SK-N-SH (cell line): ENCODE measurements at regions not wholly inside any gene's neighbourhood (a gene's known extent, or its start where the extent isn't known, plus 50 kb on each side); places are given as distances from the start of the nearest gene placed in this dataset.

Source experiments
- CTCF ChIA-PET: fragments of 300-600, 350-600 bp; formaldehyde crosslinking; extraction: SDS; loops from one replicate; lab custom pipeline; 2021; lab: Yijun Ruan, JAX
- POLR2A ChIA-PET: fragments of 350-600 bp; sonication (Branson Sonifier 250); formaldehyde crosslinking; extraction: SDS; loops from one replicate; lab custom pipeline; 2020; ENCODE audit warnings: antibody characterized with exemption, inconsistent platforms; lab: Yijun Ruan, JAX
- DNase-seq: peaks from one replicate; pipeline ENCODE4 v3.0.0; 2012
- H2AFZ ChIP-seq: fragments of 200-600 bp; sonication (generic); 2 replicates; pipeline ENCODE4 v1.8.1; 2016; ENCODE audit warnings: antibody characterized with exemption, mild to moderate bottlenecking, low read depth
- H3F3A ChIP-seq: fragments of 200-600 bp; sonication (generic); replicated peaks from 2 replicates; pipeline ENCODE3; 2016; ENCODE audit warnings: antibody characterized with exemption, mild to moderate bottlenecking; ENCODE audit not compliant: insufficient read depth
- H3K27ac ChIP-seq, 2 experiments: fragments of 200-500 bp in 1 of 2; fragments of 200-600 bp in 1 of 2; sonication (Bioruptor generic) in 1 of 2; sonication (generic), shearing (Covaris generic) in 1 of 2; 2 replicates each; pipeline versions ENCODE4 v1.5.1 to v1.6.1; 2014 to 2016; ENCODE audit warnings: low read depth in 2 of 2, inconsistent platforms in 1 of 2, low read length in 1 of 2, mild to moderate bottlenecking in 1 of 2, mixed read lengths in 1 of 2
- H3K27me3 ChIP-seq: fragments of 200-600 bp; sonication (generic), shearing (Covaris generic); 2 replicates; pipeline ENCODE4 v1.6.1; 2016; ENCODE audit warnings: mixed run types; ENCODE audit not compliant: insufficient read depth
- H3K36me3 ChIP-seq, 2 experiments: fragments of 200-500 bp in 1 of 2; fragments of 200-600 bp in 1 of 2; sonication (Bioruptor generic) in 1 of 2; sonication (generic) in 1 of 2; replicated peaks in 1 of 2; 2 replicates each; pipeline versions ENCODE3 to v1.5.1; 2014 to 2016; ENCODE audit warnings: low read length in 1 of 2, mild to moderate bottlenecking in 1 of 2; ENCODE audit not compliant: insufficient read depth in 2 of 2, control insufficient read depth in 1 of 2
- H3K4me1 ChIP-seq, 2 experiments: fragments of 200-500 bp in 1 of 2; fragments of 200-600 bp in 1 of 2; sonication (Bioruptor generic) in 1 of 2; sonication (generic), shearing (Covaris generic) in 1 of 2; 2 replicates each; pipeline versions ENCODE4 v1.5.1 to v1.6.1; 2014 to 2016; ENCODE audit warnings: low read depth in 1 of 2, low read length in 1 of 2, mixed run types in 1 of 2; ENCODE audit not compliant: insufficient read depth in 2 of 2, control insufficient read depth in 1 of 2
- H3K4me2 ChIP-seq: fragments of 200-600 bp; sonication (generic), shearing (Covaris generic); 2 replicates; pipeline ENCODE4 v1.6.1; 2017; ENCODE audit warnings: mixed run types
- H3K4me3 ChIP-seq, 2 experiments: fragments of 200-500 bp in 1 of 2; fragments of 200-600 bp in 1 of 2; sonication (Bioruptor generic) in 1 of 2; sonication (generic), shearing (Covaris generic) in 1 of 2; 2 replicates each; pipeline versions ENCODE4 v1.5.1 to v1.8.1; 2014 to 2016; ENCODE audit warnings: low read depth in 2 of 2, inconsistent platforms in 1 of 2, low read length in 1 of 2, mild to moderate bottlenecking in 1 of 2, mixed read lengths in 1 of 2, moderate library complexity in 1 of 2
- H3K79me2 ChIP-seq: fragments of 200-600 bp; sonication (generic); 2 replicates; pipeline ENCODE4 v1.8.1; 2017; ENCODE audit warnings: mild to moderate bottlenecking; ENCODE audit not compliant: insufficient read depth
- H3K9ac ChIP-seq: fragments of 200-600 bp; sonication (generic); 2 replicates; pipeline ENCODE4 v1.6.1; 2017; ENCODE audit warnings: mixed run types
- H3K9me2 ChIP-seq: fragments of 200-600 bp; sonication (generic); 2 replicates; pipeline ENCODE4 v1.6.1; 2017; ENCODE audit warnings: mixed run types
- H3K9me3 ChIP-seq: fragments of 200-600 bp; sonication (generic); 2 replicates; pipeline ENCODE4 v1.6.1; 2017; ENCODE audit warnings: mixed run types, mild to moderate bottlenecking, moderate library complexity
- H4K20me1 ChIP-seq: fragments of 200-600 bp; sonication (generic); 2 replicates; pipeline ENCODE4 v1.6.1; 2017; ENCODE audit warnings: mild to moderate bottlenecking, mixed run types; ENCODE audit not compliant: insufficient read depth
- CHD2 ChIP-seq: fragments of 150-350 bp; IDR thresholded peaks from 2 replicates; pipeline ENCODE4 v1.6.1; 2018; ENCODE audit warnings: low read length; ENCODE audit not compliant: partially characterized antibody
- EP300 ChIP-seq, 2 experiments: IDR thresholded peaks; 2 replicates each; pipeline versions ENCODE4 v1.4.0 to v1.6.1; 2012; ENCODE audit warnings: borderline replicate concordance in 1 of 2, low read depth in 1 of 2, low read length in 1 of 2
- EZH2phosphoT487 ChIP-seq: fragments of 200-600 bp; sonication (generic); IDR thresholded peaks from 2 replicates; pipeline ENCODE4 v1.6.1; 2017; ENCODE audit warnings: low read depth, mixed run types, mild to moderate bottlenecking, antibody characterized with exemption, moderate library complexity, borderline replicate concordance
- FOSL2 ChIP-seq: IDR thresholded peaks from 2 replicates; pipeline ENCODE4 v1.4.0; 2012; ENCODE audit warnings: low read depth, mild to moderate bottlenecking, moderate library complexity, borderline replicate concordance
- FOXJ3 ChIP-seq: sonication (generic); formaldehyde crosslinking; IDR thresholded peaks from 2 replicates; pipeline ENCODE4 v1.5.1; 2020; ENCODE audit warnings: mild to moderate bottlenecking, missing genetic modification reagents
- FOXM1 ChIP-seq: IDR thresholded peaks from 2 replicates; pipeline ENCODE4 v1.4.0; 2012; ENCODE audit warnings: low read depth, mild to moderate bottlenecking
- GABPA ChIP-seq: IDR thresholded peaks from 2 replicates; pipeline ENCODE4 v1.4.0; 2012; ENCODE audit warnings: low read depth, mild to moderate bottlenecking
- GATA2 ChIP-seq: sonication (generic); formaldehyde crosslinking; IDR thresholded peaks from 2 replicates; pipeline ENCODE4 v1.5.0; 2020; ENCODE audit warnings: mild to moderate bottlenecking, missing genetic modification reagents
- JUND ChIP-seq: IDR thresholded peaks from 2 replicates; pipeline ENCODE4 v1.4.0; 2012
- MAX ChIP-seq: IDR thresholded peaks from 2 replicates; pipeline ENCODE4 v1.4.0; 2012; ENCODE audit warnings: low read depth
- MXI1 ChIP-seq: IDR thresholded peaks from 2 replicates; pipeline ENCODE4 v1.6.1; 2012; ENCODE audit warnings: mild to moderate bottlenecking, low read depth, low read length, improper control_type of control experiment
- NRF1 ChIP-seq: IDR thresholded peaks from 2 replicates; pipeline ENCODE4 v1.6.1; 2012; ENCODE audit warnings: low read depth, mild to moderate bottlenecking, low read length
- RCOR1 ChIP-seq: fragments of 150-350 bp; IDR thresholded peaks from 2 replicates; pipeline ENCODE4 v1.6.1; 2017; ENCODE audit warnings: antibody characterized with exemption, low read length
- RFX5 ChIP-seq: IDR thresholded peaks from 2 replicates; pipeline ENCODE4 v1.6.1; 2012; ENCODE audit warnings: mild to moderate bottlenecking, improper control_type of control experiment, low read length
- RXRA ChIP-seq: IDR thresholded peaks from 2 replicates; pipeline ENCODE4 v1.4.0; 2012; ENCODE audit warnings: low read depth, mild to moderate bottlenecking, borderline replicate concordance
- SMC3 ChIP-seq: IDR thresholded peaks from 2 replicates; pipeline ENCODE4 v1.6.1; 2012; ENCODE audit warnings: low read depth, low read length, improper control_type of control experiment
- TAF1 ChIP-seq: IDR thresholded peaks from 2 replicates; pipeline ENCODE4 v1.6.1; 2012; ENCODE audit warnings: low read depth, mild to moderate bottlenecking, low read length, moderate library complexity, borderline replicate concordance
- YY1 ChIP-seq: IDR thresholded peaks from 2 replicates; pipeline ENCODE4 v1.4.0; 2012; ENCODE audit warnings: low read depth, mild to moderate bottlenecking
- WGBS: methylation state at CpG from one replicate; pipeline ENCODE4 v1.1.6; 2017; ENCODE audit warnings: low lambda C conversion rate; 5-methylcytosine and 5-hydroxymethylcytosine counted together
- TF ChIP-seq, protein P1 (sequence below): fragments of 150-350 bp; IDR thresholded peaks from 2 replicates; pipeline ENCODE4 v1.6.1; 2017; ENCODE audit warnings: antibody characterized with exemption, low read length, low read depth, borderline replicate concordance
- TF ChIP-seq, protein P2 (sequence below): fragments of 150-350 bp; IDR thresholded peaks from 2 replicates; pipeline ENCODE4 v1.6.1; 2016; ENCODE audit warnings: mild to moderate bottlenecking, low read depth, low read length
- TF ChIP-seq, protein P3 (sequence below): fragments of 200-600 bp; sonication (generic); IDR thresholded peaks from 2 replicates; pipeline ENCODE4 v1.6.1; 2017; ENCODE audit warnings: antibody characterized with exemption, mild to moderate bottlenecking, moderate library complexity
- TF ChIP-seq, protein P4 (sequence below): IDR thresholded peaks from 2 replicates; pipeline ENCODE4; 2012

DNA sequence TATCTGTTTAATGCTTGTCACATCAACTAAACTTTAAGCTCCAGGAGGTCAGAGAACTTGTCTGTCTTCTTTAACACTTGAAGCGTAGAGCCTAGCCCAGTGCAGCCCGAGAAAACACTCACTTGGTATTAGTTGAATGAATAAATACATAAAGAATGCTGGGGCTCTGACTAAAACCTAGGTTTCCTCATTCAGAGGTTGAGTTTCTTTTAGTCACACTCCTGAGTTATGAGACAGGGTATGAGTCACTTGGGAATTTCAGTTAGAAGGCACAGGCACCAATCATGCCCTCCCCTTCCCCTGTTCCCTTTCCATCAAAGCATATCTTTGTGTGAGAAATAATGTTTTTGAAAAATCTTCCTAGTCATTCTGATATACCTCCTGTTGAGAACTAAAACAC lies 589.8 kb upstream of the DPPA4 start (continued):
- TF ChIP-seq, protein P1, sequence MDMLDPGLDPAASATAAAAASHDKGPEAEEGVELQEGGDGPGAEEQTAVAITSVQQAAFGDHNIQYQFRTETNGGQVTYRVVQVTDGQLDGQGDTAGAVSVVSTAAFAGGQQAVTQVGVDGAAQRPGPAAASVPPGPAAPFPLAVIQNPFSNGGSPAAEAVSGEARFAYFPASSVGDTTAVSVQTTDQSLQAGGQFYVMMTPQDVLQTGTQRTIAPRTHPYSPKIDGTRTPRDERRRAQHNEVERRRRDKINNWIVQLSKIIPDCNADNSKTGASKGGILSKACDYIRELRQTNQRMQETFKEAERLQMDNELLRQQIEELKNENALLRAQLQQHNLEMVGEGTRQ = no peak
- TF ChIP-seq, protein P2, sequence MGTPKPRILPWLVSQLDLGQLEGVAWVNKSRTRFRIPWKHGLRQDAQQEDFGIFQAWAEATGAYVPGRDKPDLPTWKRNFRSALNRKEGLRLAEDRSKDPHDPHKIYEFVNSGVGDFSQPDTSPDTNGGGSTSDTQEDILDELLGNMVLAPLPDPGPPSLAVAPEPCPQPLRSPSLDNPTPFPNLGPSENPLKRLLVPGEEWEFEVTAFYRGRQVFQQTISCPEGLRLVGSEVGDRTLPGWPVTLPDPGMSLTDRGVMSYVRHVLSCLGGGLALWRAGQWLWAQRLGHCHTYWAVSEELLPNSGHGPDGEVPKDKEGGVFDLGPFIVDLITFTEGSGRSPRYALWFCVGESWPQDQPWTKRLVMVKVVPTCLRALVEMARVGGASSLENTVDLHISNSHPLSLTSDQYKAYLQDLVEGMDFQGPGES = no peak
- peak in 1 of 2 experiments; percentile 97; a peak in 2 of 4 replicates for TF ChIP-seq EP300 (IDR thresholded peaks at IDR 0.05; ENCODE audit: borderline replicate concordance in 1 of 2, low read depth in 1 of 2, low read length in 1 of 2)
- 0 out of 2 replicates have a peak, but pooled peaks have one; percentile 19 for TF ChIP-seq MAX
- TF ChIP-seq YY1 = no peak
- no peak for TF ChIP-seq RFX5
- peak; percentile 97 for TF ChIP-seq JUND
- TF ChIP-seq GATA2 = no peak

- CTCF ChIA-PET = no interaction called here
- DNase-seq = no peak
- H3K27me3 ChIP-seq = no peaks in the 10 kb centered on the region
- H3K4me2 ChIP-seq = 0 out of 2 replicates have a peak overlapping the region, but pooled peaks have one; percentile 1
- H3K27ac ChIP-seq = peak overlapping the region; percentile 65 to 95; a peak in 3 of 4 replicates
- H3K9ac ChIP-seq = peak overlapping the region; percentile 42; the same call in 1 of the 2 replicates
- peak overlapping the region; percentile 41; the same call in 1 of the 2 replicates for H2AFZ ChIP-seq
- H3K4me3 ChIP-seq = no peak overlapping the region
- peaks cover 14% of the 10 kb centered on the region for H3F3A ChIP-seq
- H3K9me3 ChIP-seq = no peaks in the 10 kb centered on the region
- H3K36me3 ChIP-seq = no peaks in the 10 kb centered on the region
- POLR2A ChIA-PET = no interaction called here
- H3K9me2 ChIP-seq = no peaks in the 10 kb centered on the region
- no peaks in the 10 kb centered on the region for H3K79me2 ChIP-seq
- TF ChIP-seq RXRA (no peak), SMC3 (no peak)
- no peaks in the 10 kb centered on the region for H4K20me1 ChIP-seq
- H3K4me1 ChIP-seq = peaks cover 0 to 15% of the 10 kb centered on the region in 2 experiments; a peak in 2 of 4 replicates
These were observed 590.4 kb upstream of the DPPA4 start for GRCh38 chr3:109927726-109928125.

DNA sequence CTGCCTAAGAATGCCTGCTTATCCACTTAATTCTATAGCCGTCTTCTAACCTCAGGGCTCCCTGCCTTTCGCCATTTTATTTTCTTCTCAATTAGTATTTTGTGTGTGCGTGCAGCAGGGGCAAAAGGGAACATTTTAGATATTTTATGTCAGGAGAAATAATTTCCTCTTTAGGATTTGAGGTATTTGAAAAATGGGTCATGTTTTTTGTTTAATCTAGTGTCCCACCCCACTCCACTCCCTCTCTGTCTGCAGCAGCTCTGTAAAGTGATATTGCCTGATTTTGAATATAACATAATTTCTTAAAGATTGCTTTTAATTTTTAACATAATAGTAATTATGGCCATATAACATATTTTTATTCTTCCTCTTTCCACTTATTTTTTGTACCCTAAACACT lies 593.2 kb upstream of the DPPA4 start:
- Histone ChIP-seq H3K4me2 (no peak overlapping the region), H3F3A (peaks cover 14% of the 10 kb centered on the region), H2AFZ (peak overlapping the region; percentile 27), H3K27ac (no peak overlapping the region), H4K20me1 (no peaks in the 10 kb centered on the region), H3K9me2 (no peaks in the 10 kb centered on the region), H3K9me3 (no peaks in the 10 kb centered on the region), H3K9ac (no peak overlapping the region), H3K27me3 (no peaks in the 10 kb centered on the region), H3K4me3 (no peak overlapping the region), H3K36me3 (no peaks in the 10 kb centered on the region), H3K4me1 (peaks cover 0 to 15% of the 10 kb centered on the region in 2 experiments; a peak in 1 of 4 replicates), H3K79me2 (no peaks in the 10 kb centered on the region)
- WGBS = 46% methylated on average over 3 of the region's 3 CpGs
- POLR2A ChIA-PET = no interaction called here
- CTCF ChIA-PET = no interaction called here
- no peak for DNase-seq
- TF ChIP-seq CHD2 = no peak
- TF ChIP-seq, protein P3, sequence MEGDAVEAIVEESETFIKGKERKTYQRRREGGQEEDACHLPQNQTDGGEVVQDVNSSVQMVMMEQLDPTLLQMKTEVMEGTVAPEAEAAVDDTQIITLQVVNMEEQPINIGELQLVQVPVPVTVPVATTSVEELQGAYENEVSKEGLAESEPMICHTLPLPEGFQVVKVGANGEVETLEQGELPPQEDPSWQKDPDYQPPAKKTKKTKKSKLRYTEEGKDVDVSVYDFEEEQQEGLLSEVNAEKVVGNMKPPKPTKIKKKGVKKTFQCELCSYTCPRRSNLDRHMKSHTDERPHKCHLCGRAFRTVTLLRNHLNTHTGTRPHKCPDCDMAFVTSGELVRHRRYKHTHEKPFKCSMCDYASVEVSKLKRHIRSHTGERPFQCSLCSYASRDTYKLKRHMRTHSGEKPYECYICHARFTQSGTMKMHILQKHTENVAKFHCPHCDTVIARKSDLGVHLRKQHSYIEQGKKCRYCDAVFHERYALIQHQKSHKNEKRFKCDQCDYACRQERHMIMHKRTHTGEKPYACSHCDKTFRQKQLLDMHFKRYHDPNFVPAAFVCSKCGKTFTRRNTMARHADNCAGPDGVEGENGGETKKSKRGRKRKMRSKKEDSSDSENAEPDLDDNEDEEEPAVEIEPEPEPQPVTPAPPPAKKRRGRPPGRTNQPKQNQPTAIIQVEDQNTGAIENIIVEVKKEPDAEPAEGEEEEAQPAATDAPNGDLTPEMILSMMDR = no peak
- TF ChIP-seq NRF1 = no peak
- no peak for TF ChIP-seq RCOR1
- TF ChIP-seq EP300 (IDR thresholded peaks at IDR 0.05; ENCODE audit: borderline replicate concordance in 1 of 2, low read depth in 1 of 2, low read length in 1 of 2) = no peak
- no peak for TF ChIP-seq JUND
- TF ChIP-seq FOXM1 = no peak
- TF ChIP-seq EZH2phosphoT487 = no peak
- TF ChIP-seq, protein P4, sequence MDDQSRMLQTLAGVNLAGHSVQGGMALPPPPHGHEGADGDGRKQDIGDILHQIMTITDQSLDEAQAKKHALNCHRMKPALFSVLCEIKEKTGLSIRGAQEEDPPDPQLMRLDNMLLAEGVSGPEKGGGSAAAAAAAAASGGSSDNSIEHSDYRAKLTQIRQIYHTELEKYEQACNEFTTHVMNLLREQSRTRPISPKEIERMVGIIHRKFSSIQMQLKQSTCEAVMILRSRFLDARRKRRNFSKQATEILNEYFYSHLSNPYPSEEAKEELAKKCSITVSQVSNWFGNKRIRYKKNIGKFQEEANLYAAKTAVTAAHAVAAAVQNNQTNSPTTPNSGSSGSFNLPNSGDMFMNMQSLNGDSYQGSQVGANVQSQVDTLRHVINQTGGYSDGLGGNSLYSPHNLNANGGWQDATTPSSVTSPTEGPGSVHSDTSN = no peak
- no peak for TF ChIP-seq MXI1
- no peak for TF ChIP-seq GABPA
- no peak for TF ChIP-seq RFX5
- TF ChIP-seq FOXJ3 (CRISPR knock-in tag) = no peak
- TF ChIP-seq TAF1 = no peak
- TF ChIP-seq FOSL2 = no peak
